ENCODE measurements at regions not wholly inside any gene's neighbourhood (a gene's known extent, or its start where the extent isn't known, plus 50 kb on each side); places are given as distances from the start of the nearest gene placed in this dataset.

DNA sequence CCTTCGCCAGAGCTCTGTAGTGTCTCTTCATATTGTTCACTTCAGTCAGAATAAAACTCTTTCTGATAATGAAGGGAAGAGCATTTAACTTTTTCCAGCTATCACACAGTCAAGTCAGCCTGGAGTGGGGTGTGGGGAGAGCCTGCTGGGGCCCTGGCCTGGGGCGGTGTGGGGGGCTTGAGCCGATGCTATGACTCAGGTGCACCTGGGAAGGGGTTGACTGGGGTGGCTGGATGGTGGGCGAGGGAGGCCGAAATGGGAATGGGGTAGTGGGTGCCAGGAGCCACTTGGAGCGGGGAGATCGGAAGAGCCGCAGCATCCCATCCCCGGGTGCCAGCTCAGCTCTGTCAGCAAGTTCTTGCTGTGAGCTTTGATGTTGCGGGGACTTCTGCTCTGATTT lies 100.9 kb downstream of the NXPE2 start:
- DNase-seq = no peak
- Histone ChIP-seq H2AFZ (ENCODE audit: low read depth) (no peak overlapping the region), H3K27ac (ENCODE audit: low read depth in 2 of 2, low read length in 1 of 2) (no peak overlapping the region), H3F3A (replicated peaks; ENCODE audit: insufficient read depth) (no peaks in the 10 kb centered on the region), H3K4me3 (ENCODE audit: low read depth in 2 of 2, low read length in 1 of 2) (no peak overlapping the region), H3K9ac (no peak overlapping the region), H3K27me3 (ENCODE audit: insufficient read depth) (no peaks in the 10 kb centered on the region), H3K9me2 (no peaks in the 10 kb centered on the region), H3K79me2 (ENCODE audit: insufficient read depth) (no peaks in the 10 kb centered on the region), H4K20me1 (ENCODE audit: insufficient read depth) (no peaks in the 10 kb centered on the region), H3K9me3 (no peaks in the 10 kb centered on the region), H3K36me3 (replicated peaks in 1 of 2; ENCODE audit: control insufficient read depth in 1 of 2, insufficient read depth in 2 of 2, low read length in 1 of 2) (no peaks in the 10 kb centered on the region), H3K4me1 (ENCODE audit: control insufficient read depth in 1 of 2, insufficient read depth in 2 of 2, low read depth in 1 of 2, low read length in 1 of 2) (peaks cover 0 to 31% of the 10 kb centered on the region in 2 experiments; a peak in 2 of 4 replicates), H3K4me2 (no peak overlapping the region)
- 62% methylated on average over 8 of the region's 10 CpGs for WGBS (ENCODE audit: low lambda C conversion rate)
- ChIA-PET POLR2A (no interaction called here), CTCF (no interaction called here)
- TF ChIP-seq FOXJ3 (CRISPR knock-in tag; IDR thresholded peaks at IDR 0.05) (no peak), TAF1 (IDR thresholded peaks at IDR 0.05; ENCODE audit: borderline replicate concordance, low read depth, low read length) (no peak), FOXM1 (IDR thresholded peaks at IDR 0.05; ENCODE audit: low read depth) (no peak), MXI1 (IDR thresholded peaks at IDR 0.05; ENCODE audit: low read depth, low read length) (no peak)

GRCh38 chr11:114782650-114783310 lies 104.5 kb downstream of the NXPE2 start:
- no peaks in the 10 kb centered on the region for H3K9me2 ChIP-seq
- no peak for DNase-seq
- H3K79me2 ChIP-seq (ENCODE audit: insufficient read depth) = no peaks in the 10 kb centered on the region
- no peak overlapping the region for H3K4me2 ChIP-seq
- WGBS (ENCODE audit: low lambda C conversion rate) = 27% methylated on average over 12 of the region's 13 CpGs
- ChIA-PET POLR2A (no interaction called here), CTCF (interaction anchor here (0.8 to 1.8 kb wide), 2 partner anchors 14 to 547 kb away, joined by 4 to 5 read pairs; no protein-coding TSS in a partner anchor)
- H3K27me3 ChIP-seq (ENCODE audit: insufficient read depth) = no peaks in the 10 kb centered on the region
- H3K27ac ChIP-seq (ENCODE audit: low read depth in 2 of 2, low read length in 1 of 2) = no peak overlapping the region
- H3K4me3 ChIP-seq (ENCODE audit: low read depth in 2 of 2, low read length in 1 of 2) = no peak overlapping the region
- TF ChIP-seq MEF2A (IDR thresholded peaks at IDR 0.05; ENCODE audit: borderline replicate concordance, low read depth) (no peak), CHD2 (IDR thresholded peaks at IDR 0.05; ENCODE audit: low read length, partially characterized antibody) (no peak), TCF12 (IDR thresholded peaks at IDR 0.05) (no peak), RFX5 (IDR thresholded peaks at IDR 0.05; ENCODE audit: low read length) (no peak), FOSL2 (IDR thresholded peaks at IDR 0.05; ENCODE audit: borderline replicate concordance, low read depth) (no peak), SMC3 (IDR thresholded peaks at IDR 0.05; ENCODE audit: low read depth, low read length) (no peak), NFIC (IDR thresholded peaks at IDR 0.05; ENCODE audit: borderline replicate concordance) (no peak)
- TF ChIP-seq, protein P1, sequence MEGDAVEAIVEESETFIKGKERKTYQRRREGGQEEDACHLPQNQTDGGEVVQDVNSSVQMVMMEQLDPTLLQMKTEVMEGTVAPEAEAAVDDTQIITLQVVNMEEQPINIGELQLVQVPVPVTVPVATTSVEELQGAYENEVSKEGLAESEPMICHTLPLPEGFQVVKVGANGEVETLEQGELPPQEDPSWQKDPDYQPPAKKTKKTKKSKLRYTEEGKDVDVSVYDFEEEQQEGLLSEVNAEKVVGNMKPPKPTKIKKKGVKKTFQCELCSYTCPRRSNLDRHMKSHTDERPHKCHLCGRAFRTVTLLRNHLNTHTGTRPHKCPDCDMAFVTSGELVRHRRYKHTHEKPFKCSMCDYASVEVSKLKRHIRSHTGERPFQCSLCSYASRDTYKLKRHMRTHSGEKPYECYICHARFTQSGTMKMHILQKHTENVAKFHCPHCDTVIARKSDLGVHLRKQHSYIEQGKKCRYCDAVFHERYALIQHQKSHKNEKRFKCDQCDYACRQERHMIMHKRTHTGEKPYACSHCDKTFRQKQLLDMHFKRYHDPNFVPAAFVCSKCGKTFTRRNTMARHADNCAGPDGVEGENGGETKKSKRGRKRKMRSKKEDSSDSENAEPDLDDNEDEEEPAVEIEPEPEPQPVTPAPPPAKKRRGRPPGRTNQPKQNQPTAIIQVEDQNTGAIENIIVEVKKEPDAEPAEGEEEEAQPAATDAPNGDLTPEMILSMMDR (IDR thresholded peaks at IDR 0.05) = no peak
- TF ChIP-seq, protein P2, sequence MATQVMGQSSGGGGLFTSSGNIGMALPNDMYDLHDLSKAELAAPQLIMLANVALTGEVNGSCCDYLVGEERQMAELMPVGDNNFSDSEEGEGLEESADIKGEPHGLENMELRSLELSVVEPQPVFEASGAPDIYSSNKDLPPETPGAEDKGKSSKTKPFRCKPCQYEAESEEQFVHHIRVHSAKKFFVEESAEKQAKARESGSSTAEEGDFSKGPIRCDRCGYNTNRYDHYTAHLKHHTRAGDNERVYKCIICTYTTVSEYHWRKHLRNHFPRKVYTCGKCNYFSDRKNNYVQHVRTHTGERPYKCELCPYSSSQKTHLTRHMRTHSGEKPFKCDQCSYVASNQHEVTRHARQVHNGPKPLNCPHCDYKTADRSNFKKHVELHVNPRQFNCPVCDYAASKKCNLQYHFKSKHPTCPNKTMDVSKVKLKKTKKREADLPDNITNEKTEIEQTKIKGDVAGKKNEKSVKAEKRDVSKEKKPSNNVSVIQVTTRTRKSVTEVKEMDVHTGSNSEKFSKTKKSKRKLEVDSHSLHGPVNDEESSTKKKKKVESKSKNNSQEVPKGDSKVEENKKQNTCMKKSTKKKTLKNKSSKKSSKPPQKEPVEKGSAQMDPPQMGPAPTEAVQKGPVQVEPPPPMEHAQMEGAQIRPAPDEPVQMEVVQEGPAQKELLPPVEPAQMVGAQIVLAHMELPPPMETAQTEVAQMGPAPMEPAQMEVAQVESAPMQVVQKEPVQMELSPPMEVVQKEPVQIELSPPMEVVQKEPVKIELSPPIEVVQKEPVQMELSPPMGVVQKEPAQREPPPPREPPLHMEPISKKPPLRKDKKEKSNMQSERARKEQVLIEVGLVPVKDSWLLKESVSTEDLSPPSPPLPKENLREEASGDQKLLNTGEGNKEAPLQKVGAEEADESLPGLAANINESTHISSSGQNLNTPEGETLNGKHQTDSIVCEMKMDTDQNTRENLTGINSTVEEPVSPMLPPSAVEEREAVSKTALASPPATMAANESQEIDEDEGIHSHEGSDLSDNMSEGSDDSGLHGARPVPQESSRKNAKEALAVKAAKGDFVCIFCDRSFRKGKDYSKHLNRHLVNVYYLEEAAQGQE (IDR thresholded peaks at IDR 0.05; ENCODE audit: low read depth, low read length) = no peak
- H2AFZ ChIP-seq (ENCODE audit: low read depth) = no peak overlapping the region
- no peaks in the 10 kb centered on the region for H4K20me1 ChIP-seq (ENCODE audit: insufficient read depth)
- no peaks in the 10 kb centered on the region for H3F3A ChIP-seq (replicated peaks; ENCODE audit: insufficient read depth)
- H3K36me3 ChIP-seq (replicated peaks in 1 of 2; ENCODE audit: control insufficient read depth in 1 of 2, insufficient read depth in 2 of 2, low read length in 1 of 2) = no peaks in the 10 kb centered on the region
- H3K9me3 ChIP-seq = no peaks in the 10 kb centered on the region
- H3K9ac ChIP-seq = no peak overlapping the region
- peaks cover 0 to 10% of the 10 kb centered on the region in 2 experiments; a peak in 1 of 4 replicates for H3K4me1 ChIP-seq (ENCODE audit: control insufficient read depth in 1 of 2, insufficient read depth in 2 of 2, low read depth in 1 of 2, low read length in 1 of 2)
